GM19023 (cell line): ENCODE measurements at regions not wholly inside any gene's neighbourhood (a gene's known extent, or its start where the extent isn't known, plus 50 kb on each side); places are given as distances from the start of the nearest gene placed in this dataset.
"Not testable (repeated sequence)": the region's sequence is repeated elsewhere in the genome, so short reads cannot be mapped to it uniquely, and the experiment has no call there.

Source experiments
- ATAC-seq: cut with Tn5 transposase; IDR thresholded peaks from one replicate; pipeline ENCODE4 v1.9.1; 2021; ENCODE audit warnings: mild to moderate bottlenecking, moderate library complexity; ENCODE audit not compliant: unreplicated experiment

GRCh38 chr6:91994787-91995186 lies 1407.9 kb upstream of the MAP3K7 start:
- no peak for ATAC-seq

GRCh38 chr6:91982559-91982958 lies 1395.7 kb upstream of the MAP3K7 start:
- ATAC-seq, result no peak

- no peak for ATAC-seq
These were observed 1389.9 kb upstream of the MAP3K7 start for GRCh38 chr6:91976797-91977196.

GRCh38 chr6:91970700-91971099 lies 1383.8 kb upstream of the MAP3K7 start:
- ATAC-seq, result no peak

- no peak for ATAC-seq
These were observed 1379.0 kb upstream of the MAP3K7 start for GRCh38 chr6:91965872-91966271.

GRCh38 chr6:91961671-91962070 lies 1374.8 kb upstream of the MAP3K7 start:
- no peak for ATAC-seq

GRCh38 chr6:91961236-91961635 lies 1374.4 kb upstream of the MAP3K7 start:
- ATAC-seq, result no peak

- ATAC-seq, result no peak
These were observed 1355.0 kb upstream of the MAP3K7 start for GRCh38 chr6:91941838-91942237.

- ATAC-seq, result no peak
These were observed 1353.9 kb upstream of the MAP3K7 start for GRCh38 chr6:91940801-91941200.

GRCh38 chr6:91926827-91927226 lies 1340.0 kb upstream of the MAP3K7 start:
- no peak for ATAC-seq

GRCh38 chr6:91926361-91926760 lies 1339.5 kb upstream of the MAP3K7 start:
- ATAC-seq, result no peak

- ATAC-seq, result no peak
These were observed 1325.1 kb upstream of the MAP3K7 start for GRCh38 chr6:91911945-91912344.

- no peak for ATAC-seq
These were observed 1317.8 kb upstream of the MAP3K7 start for GRCh38 chr6:91904586-91905164.

- ATAC-seq, result no peak
These were observed 1308.9 kb upstream of the MAP3K7 start for GRCh38 chr6:91895599-91896285.

GRCh38 chr6:91886183-91886795 lies 1299.4 kb upstream of the MAP3K7 start:
- no peak for ATAC-seq

GRCh38 chr6:91881791-91882190 lies 1294.9 kb upstream of the MAP3K7 start:
- ATAC-seq, result not testable (repeated sequence)

- no peak for ATAC-seq
These were observed 1292.6 kb upstream of the MAP3K7 start for GRCh38 chr6:91879386-91879995.

GRCh38 chr6:91877994-91878393 lies 1291.1 kb upstream of the MAP3K7 start:
- ATAC-seq, result no peak

- no peak for ATAC-seq
These were observed 1288.1 kb upstream of the MAP3K7 start for GRCh38 chr6:91874971-91875370.

GRCh38 chr6:91868539-91869202 lies 1281.8 kb upstream of the MAP3K7 start:
- no peak for ATAC-seq

- no peak for ATAC-seq
These were observed 1279.0 kb upstream of the MAP3K7 start for GRCh38 chr6:91865889-91866288.
